ENCODE measurements at regions not wholly inside any gene's neighbourhood (a gene's known extent, or its start where the extent isn't known, plus 50 kb on each side); places are given as distances from the start of the nearest gene placed in this dataset.

- TF ChIP-seq, protein P1, sequence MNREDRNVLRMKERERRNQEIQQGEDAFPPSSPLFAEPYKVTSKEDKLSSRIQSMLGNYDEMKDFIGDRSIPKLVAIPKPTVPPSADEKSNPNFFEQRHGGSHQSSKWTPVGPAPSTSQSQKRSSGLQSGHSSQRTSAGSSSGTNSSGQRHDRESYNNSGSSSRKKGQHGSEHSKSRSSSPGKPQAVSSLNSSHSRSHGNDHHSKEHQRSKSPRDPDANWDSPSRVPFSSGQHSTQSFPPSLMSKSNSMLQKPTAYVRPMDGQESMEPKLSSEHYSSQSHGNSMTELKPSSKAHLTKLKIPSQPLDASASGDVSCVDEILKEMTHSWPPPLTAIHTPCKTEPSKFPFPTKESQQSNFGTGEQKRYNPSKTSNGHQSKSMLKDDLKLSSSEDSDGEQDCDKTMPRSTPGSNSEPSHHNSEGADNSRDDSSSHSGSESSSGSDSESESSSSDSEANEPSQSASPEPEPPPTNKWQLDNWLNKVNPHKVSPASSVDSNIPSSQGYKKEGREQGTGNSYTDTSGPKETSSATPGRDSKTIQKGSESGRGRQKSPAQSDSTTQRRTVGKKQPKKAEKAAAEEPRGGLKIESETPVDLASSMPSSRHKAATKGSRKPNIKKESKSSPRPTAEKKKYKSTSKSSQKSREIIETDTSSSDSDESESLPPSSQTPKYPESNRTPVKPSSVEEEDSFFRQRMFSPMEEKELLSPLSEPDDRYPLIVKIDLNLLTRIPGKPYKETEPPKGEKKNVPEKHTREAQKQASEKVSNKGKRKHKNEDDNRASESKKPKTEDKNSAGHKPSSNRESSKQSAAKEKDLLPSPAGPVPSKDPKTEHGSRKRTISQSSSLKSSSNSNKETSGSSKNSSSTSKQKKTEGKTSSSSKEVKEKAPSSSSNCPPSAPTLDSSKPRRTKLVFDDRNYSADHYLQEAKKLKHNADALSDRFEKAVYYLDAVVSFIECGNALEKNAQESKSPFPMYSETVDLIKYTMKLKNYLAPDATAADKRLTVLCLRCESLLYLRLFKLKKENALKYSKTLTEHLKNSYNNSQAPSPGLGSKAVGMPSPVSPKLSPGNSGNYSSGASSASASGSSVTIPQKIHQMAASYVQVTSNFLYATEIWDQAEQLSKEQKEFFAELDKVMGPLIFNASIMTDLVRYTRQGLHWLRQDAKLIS (CRISPR knock-in tag; IDR thresholded peaks at IDR 0.05), result no peak
- TF ChIP-seq MTF1 (CRISPR knock-in tag; IDR thresholded peaks at IDR 0.05), result no peak
- no peak for TF ChIP-seq HIVEP1 (CRISPR knock-in tag; IDR thresholded peaks at IDR 0.05)
- no peak for TF ChIP-seq NR0B2 (CRISPR knock-in tag; IDR thresholded peaks at IDR 0.05)
- TF ChIP-seq ZNF616 (CRISPR knock-in tag; IDR thresholded peaks at IDR 0.05; ENCODE audit: low read depth), result no peak
- no peak for TF ChIP-seq ZFP36 (IDR thresholded peaks at IDR 0.05; ENCODE audit: borderline replicate concordance, low read depth, low read length, partially characterized antibody)
- no peak for TF ChIP-seq ETV6 (CRISPR knock-in tag; conservative IDR thresholded peaks at IDR 0.05)
- peak; percentile 22 for TF ChIP-seq RAD51 (IDR thresholded peaks at IDR 0.05; ENCODE audit: borderline replicate concordance)
- no peak for TF ChIP-seq ZNF766 (CRISPR knock-in tag; IDR thresholded peaks at IDR 0.05; ENCODE audit: borderline replicate concordance)
- no peak for TF ChIP-seq ZNF138 (CRISPR knock-in tag; IDR thresholded peaks at IDR 0.05; ENCODE audit: low read depth)
- no peak for TF ChIP-seq HNRNPUL1 (IDR thresholded peaks at IDR 0.05; ENCODE audit: low read depth, low read length)
- TF ChIP-seq ZFY (CRISPR knock-in tag; IDR thresholded peaks at IDR 0.05), result no peak
- no peak for TF ChIP-seq ZNF556 (CRISPR knock-in tag; IDR thresholded peaks at IDR 0.05; ENCODE audit: borderline replicate concordance)
- no peak for TF ChIP-seq POLR2AphosphoS2 (IDR thresholded peaks at IDR 0.05; ENCODE audit: low read depth, low read length)
- TF ChIP-seq ATM (IDR thresholded peaks at IDR 0.05; ENCODE audit: borderline replicate concordance), result 0 out of 2 replicates have a peak, but pooled peaks have one; percentile 18
- no peak for TF ChIP-seq ZFX (CRISPR knock-in tag; IDR thresholded peaks at IDR 0.05; ENCODE audit: low read depth)
- TF ChIP-seq, protein P2, sequence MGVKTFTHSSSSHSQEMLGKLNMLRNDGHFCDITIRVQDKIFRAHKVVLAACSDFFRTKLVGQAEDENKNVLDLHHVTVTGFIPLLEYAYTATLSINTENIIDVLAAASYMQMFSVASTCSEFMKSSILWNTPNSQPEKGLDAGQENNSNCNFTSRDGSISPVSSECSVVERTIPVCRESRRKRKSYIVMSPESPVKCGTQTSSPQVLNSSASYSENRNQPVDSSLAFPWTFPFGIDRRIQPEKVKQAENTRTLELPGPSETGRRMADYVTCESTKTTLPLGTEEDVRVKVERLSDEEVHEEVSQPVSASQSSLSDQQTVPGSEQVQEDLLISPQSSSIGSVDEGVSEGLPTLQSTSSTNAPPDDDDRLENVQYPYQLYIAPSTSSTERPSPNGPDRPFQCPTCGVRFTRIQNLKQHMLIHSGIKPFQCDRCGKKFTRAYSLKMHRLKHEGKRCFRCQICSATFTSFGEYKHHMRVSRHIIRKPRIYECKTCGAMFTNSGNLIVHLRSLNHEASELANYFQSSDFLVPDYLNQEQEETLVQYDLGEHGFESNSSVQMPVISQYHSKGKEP (CRISPR knock-in tag; IDR thresholded peaks at IDR 0.05), result no peak
- peak; percentile 28; the same call in 1 of the 2 replicates for TF ChIP-seq NFRKB (IDR thresholded peaks at IDR 0.05)
- TF ChIP-seq IKZF4 (CRISPR knock-in tag; IDR thresholded peaks at IDR 0.05; ENCODE audit: borderline replicate concordance, low read depth, not compliant biosample characterization), result no peak
- TF ChIP-seq ZNF678 (CRISPR knock-in tag; IDR thresholded peaks at IDR 0.05), result no peak
- TF ChIP-seq LCORL (IDR thresholded peaks at IDR 0.05), result peak; percentile 44; the same call in 1 of the 2 replicates
- TF ChIP-seq LCORL (CRISPR knock-in tag; IDR thresholded peaks at IDR 0.05), result no peak
- TF ChIP-seq ZNF530 (CRISPR knock-in tag; IDR thresholded peaks at IDR 0.05; ENCODE audit: low read depth), result no peak
- TF ChIP-seq ZNF33B (CRISPR knock-in tag; IDR thresholded peaks at IDR 0.05), result no peak
- no peak for TF ChIP-seq CENPT (CRISPR knock-in tag; IDR thresholded peaks at IDR 0.05; ENCODE audit: low read depth)
- no peak for TF ChIP-seq ZKSCAN5 (CRISPR knock-in tag; IDR thresholded peaks at IDR 0.05)
- TF ChIP-seq PRPF4 (IDR thresholded peaks at IDR 0.05; ENCODE audit: low read depth, low read length, poor library complexity, severe bottlenecking), result no peak
Measured at GRCh38 chr17:77851921-77852320, 106.6 kb upstream of the TNRC6C start (continued).

Data from HepG2 (cell line).